ENCODE measurements at regions not wholly inside any gene's neighbourhood (a gene's known extent, or its start where the extent isn't known, plus 50 kb on each side); places are given as distances from the start of the nearest gene placed in this dataset.

- H3K27ac ChIP-seq: no peak overlapping the region
- H3K27me3 ChIP-seq (replicated peaks; ENCODE audit: insufficient read depth): no peaks in the 10 kb centered on the region
- no peak overlapping the region for H3K4me3 ChIP-seq
- no peaks in the 10 kb centered on the region for H3K36me3 ChIP-seq
- no peaks in the 10 kb centered on the region for H3K4me1 ChIP-seq (ENCODE audit: control insufficient read depth in 1 of 2, low read depth in 2 of 2)
- peaks cover 10% of the 10 kb centered on the region for H3K9me3 ChIP-seq
- DNase-seq (ENCODE audit: low spot score): no peak
- TF ChIP-seq CTCF (IDR thresholded peaks at IDR 0.05): no peak
- ATAC-seq (ENCODE audit: insufficient number of reproducible peaks, low FRiP score, low read depth): no peak
Observed at GRCh38 chr5:29498860-29499259, 1694.6 kb upstream of the CDH6 start.

- DNase-seq (ENCODE audit: low spot score) (no peak), ATAC-seq (ENCODE audit: insufficient number of reproducible peaks, low FRiP score, low read depth) (no peak)
- no peak overlapping the region for H3K27ac ChIP-seq
Observed at GRCh38 chr5:29498412-29498811, 1695.1 kb upstream of the CDH6 start.

GRCh38 chr5:29485333-29485732, 1708.2 kb upstream of the CDH6 start:
- no peak for ATAC-seq (ENCODE audit: insufficient number of reproducible peaks, low FRiP score, low read depth)
- H3K27ac ChIP-seq: no peak overlapping the region
- H3K9me3 ChIP-seq: no peaks in the 10 kb centered on the region
- H3K4me1 ChIP-seq (ENCODE audit: control insufficient read depth in 1 of 2, low read depth in 2 of 2): no peaks in the 10 kb centered on the region
- H3K27me3 ChIP-seq (replicated peaks; ENCODE audit: insufficient read depth): no peaks in the 10 kb centered on the region
- no peak overlapping the region for H3K4me3 ChIP-seq
- DNase-seq (ENCODE audit: low spot score): no peak
- H3K36me3 ChIP-seq: no peaks in the 10 kb centered on the region
- TF ChIP-seq CTCF (IDR thresholded peaks at IDR 0.05): no peak

More at GRCh38 chr5:29498412-29498811, 1695.1 kb upstream of the CDH6 start:
- Histone ChIP-seq H3K4me3 (no peak overlapping the region), H3K36me3 (no peaks in the 10 kb centered on the region), H3K9me3 (peaks cover 10% of the 10 kb centered on the region), H3K4me1 (ENCODE audit: control insufficient read depth in 1 of 2, low read depth in 2 of 2) (no peaks in the 10 kb centered on the region), H3K27me3 (replicated peaks; ENCODE audit: insufficient read depth) (no peaks in the 10 kb centered on the region)
- TF ChIP-seq CTCF (IDR thresholded peaks at IDR 0.05): no peak

- no peak for TF ChIP-seq CTCF (IDR thresholded peaks at IDR 0.05)
- Histone ChIP-seq H3K4me1 (ENCODE audit: control insufficient read depth in 1 of 2, low read depth in 2 of 2) (no peaks in the 10 kb centered on the region), H3K36me3 (no peaks in the 10 kb centered on the region), H3K9me3 (no peaks in the 10 kb centered on the region), H3K27me3 (replicated peaks; ENCODE audit: insufficient read depth) (no peaks in the 10 kb centered on the region), H3K27ac (no peak overlapping the region), H3K4me3 (no peak overlapping the region)
- DNase-seq (ENCODE audit: low spot score) (no peak), ATAC-seq (ENCODE audit: insufficient number of reproducible peaks, low FRiP score, low read depth) (no peak)
Observed at GRCh38 chr5:29469581-29469980, 1723.9 kb upstream of the CDH6 start.

GRCh38 chr5:29462241-29462640, 1731.2 kb upstream of the CDH6 start:
- no peaks in the 10 kb centered on the region for H3K27me3 ChIP-seq (replicated peaks; ENCODE audit: insufficient read depth)
- H3K9me3 ChIP-seq: no peaks in the 10 kb centered on the region
- TF ChIP-seq CTCF (IDR thresholded peaks at IDR 0.05): no peak
- H3K4me1 ChIP-seq (ENCODE audit: control insufficient read depth in 1 of 2, low read depth in 2 of 2): no peaks in the 10 kb centered on the region
- ATAC-seq (ENCODE audit: insufficient number of reproducible peaks, low FRiP score, low read depth) (no peak), DNase-seq (ENCODE audit: low spot score) (no peak)
- no peak overlapping the region for H3K4me3 ChIP-seq
- no peaks in the 10 kb centered on the region for H3K36me3 ChIP-seq
- no peak overlapping the region for H3K27ac ChIP-seq
